D721Med (cell line): ENCODE measurements at regions not wholly inside any gene's neighbourhood (a gene's known extent, or its start where the extent isn't known, plus 50 kb on each side); places are given as distances from the start of the nearest gene placed in this dataset.
"Not testable (repeated sequence)": the region's sequence is repeated elsewhere in the genome, so short reads cannot be mapped to it uniquely, and the experiment has no call there.

Experiments
- DNase-seq: peaks from one replicate; pipeline ENCODE4 v3.0.0; 2011; ENCODE audit warnings: low spot score; ENCODE audit not compliant: insufficient read length
- FAIRE-seq: peaks from 2 replicates; lab custom pipeline; 2011; peaks lifted over from hg19 to GRCh38; lab: Jason Lieb, UNC
- CTCF ChIP-seq: IDR thresholded peaks from 2 replicates; pipeline ENCODE4 v1.5.1; 2012; ENCODE audit warnings: mild to moderate bottlenecking, control low read depth; ENCODE audit not compliant: insufficient read depth; ENCODE audit errors: missing control alignments

DNA sequence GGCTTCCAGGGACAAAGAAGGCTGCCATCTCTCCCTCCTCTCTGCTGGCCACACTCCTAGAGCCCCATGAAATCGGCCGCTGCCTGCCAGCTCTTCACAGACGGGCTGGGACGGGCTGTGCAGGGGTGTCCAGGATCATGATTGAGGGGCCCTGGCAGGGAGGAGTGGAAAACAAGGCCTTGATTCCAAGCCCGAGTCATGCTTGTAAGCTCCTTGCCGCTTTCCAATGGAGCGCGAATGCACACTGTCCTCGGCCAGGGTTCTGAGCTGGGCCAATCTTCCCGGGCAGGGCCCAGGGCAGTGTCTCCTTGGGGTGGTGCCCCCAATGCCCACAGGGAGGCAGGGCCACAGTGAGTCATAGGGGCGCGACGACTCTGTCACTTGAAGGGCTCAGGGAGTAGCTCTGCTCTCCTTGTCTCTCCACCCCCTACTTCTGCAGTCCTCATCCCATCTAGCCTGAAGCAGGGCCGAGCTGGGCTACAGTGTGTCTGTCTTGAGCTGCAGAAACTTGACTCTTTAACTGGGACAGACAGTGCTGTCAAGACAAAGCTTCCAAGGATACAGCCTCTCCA is 186.2 kb upstream of the SVIL start:
- no peak for TF ChIP-seq CTCF

DNA sequence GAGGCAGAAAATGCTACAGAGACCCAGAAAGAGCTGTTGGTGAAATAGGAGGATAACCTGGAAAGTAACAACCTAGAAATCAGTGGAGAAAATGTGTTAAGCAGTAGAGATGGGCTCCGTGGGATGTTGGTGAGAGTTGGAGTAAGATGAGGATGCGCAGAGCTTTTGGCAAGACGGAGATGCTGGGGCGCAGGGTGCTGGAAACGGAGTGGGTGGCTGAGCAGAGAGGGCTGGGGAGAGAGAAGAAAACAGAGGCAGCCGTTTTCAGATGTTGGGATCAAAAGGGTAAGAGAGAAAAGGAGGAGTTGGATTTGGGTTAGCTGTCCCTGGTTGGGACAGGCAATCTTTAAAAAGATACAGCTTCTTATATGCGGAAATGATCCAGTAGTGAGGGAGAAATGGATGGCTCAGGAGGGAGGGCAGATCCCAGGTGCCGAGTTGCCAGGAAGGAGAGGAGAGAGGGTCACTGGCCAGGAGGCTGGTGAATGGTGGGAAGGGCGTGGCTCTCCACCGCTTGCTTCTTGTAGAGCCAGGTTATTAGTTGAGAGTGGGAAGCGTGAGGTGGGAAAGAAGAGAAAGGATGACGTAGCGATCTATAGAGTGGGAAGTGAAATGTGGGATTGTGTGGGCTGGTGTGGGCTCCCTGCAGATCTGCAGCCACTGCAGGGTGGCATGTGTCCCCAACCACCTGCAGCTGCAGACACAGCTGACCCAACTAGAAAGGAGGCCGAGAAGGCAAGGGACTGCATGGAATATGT is 182.2 kb upstream of the SVIL start:
- FAIRE-seq (no peak), DNase-seq (no peak)
- TF ChIP-seq CTCF, result no peak

More for the DNA sequence above, 186.2 kb upstream of the SVIL start:
- FAIRE-seq (no peak), DNase-seq (no peak)

DNA sequence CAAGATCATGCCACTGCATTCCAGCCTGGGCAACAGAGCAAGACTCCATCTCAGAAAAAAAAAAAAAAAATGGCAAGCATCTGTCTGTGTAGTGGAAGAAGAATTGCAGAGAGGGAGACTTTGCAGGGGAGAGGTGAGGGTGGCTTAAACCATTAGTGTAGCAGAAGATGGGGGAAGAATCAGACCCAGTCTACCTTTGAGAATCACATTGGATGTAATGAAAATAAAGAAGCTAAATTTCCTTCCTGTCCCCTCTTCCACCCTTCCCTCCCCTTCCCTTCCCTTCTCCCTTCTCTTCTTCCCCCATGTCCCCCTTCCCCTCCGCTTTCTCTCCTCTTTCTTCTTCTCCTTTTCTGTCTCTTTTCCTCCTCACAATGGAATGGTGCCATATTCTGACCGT is 180.8 kb upstream of the SVIL start:
- TF ChIP-seq CTCF, result no peak
- DNase-seq, result no peak
- no peak for FAIRE-seq

- DNase-seq, result no peak
- FAIRE-seq, result no peak
- no peak for TF ChIP-seq CTCF
These were observed 177.1 kb upstream of the SVIL start for GRCh38 chr10:29811751-29812427.

- FAIRE-seq, result no peak
- no peak for TF ChIP-seq CTCF
- no peak for DNase-seq
These were observed 176.0 kb upstream of the SVIL start for GRCh38 chr10:29810816-29811215.

- not testable (repeated sequence) for FAIRE-seq
These were observed 175.5 kb upstream of the SVIL start for GRCh38 chr10:29810231-29810630.

DNA sequence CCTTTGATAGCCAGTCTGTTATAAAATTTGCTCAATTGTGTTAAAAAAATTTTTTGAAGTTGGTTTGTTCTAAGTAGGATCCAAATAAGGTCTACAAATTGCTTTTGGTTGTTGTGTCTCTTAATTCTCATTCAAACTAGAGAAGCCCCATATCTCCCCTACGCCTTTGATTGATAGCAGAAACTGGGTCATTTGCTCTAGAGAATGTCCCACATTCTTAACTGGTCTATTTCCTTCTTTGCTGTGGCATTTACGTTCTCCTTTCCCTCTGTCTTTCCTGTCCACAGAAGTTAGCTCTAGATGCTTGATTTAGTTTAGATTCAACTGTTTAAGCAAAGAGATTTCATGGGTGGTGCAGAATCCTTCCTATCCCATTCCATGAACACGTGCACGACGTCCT is 174.6 kb upstream of the SVIL start:
- DNase-seq (no peak), FAIRE-seq (no peak)
- no peak for TF ChIP-seq CTCF

More at GRCh38 chr10:29810231-29810630, 175.5 kb upstream of the SVIL start:
- DNase-seq, result not testable (repeated sequence)
